GM12872 (cell line): ENCODE measurements at regions not wholly inside any gene's neighbourhood (a gene's known extent, or its start where the extent isn't known, plus 50 kb on each side); places are given as distances from the start of the nearest gene placed in this dataset.

ENCODE experiments used
- TF ChIP-seq, protein P1 (sequence below): IDR thresholded peaks from 3 replicates; pipeline ENCODE4 v1.5.1; 2011; ENCODE audit warnings: low read depth, mild to moderate bottlenecking, low read length, moderate library complexity; ENCODE audit not compliant: insufficient read depth

- TF ChIP-seq, protein P1, sequence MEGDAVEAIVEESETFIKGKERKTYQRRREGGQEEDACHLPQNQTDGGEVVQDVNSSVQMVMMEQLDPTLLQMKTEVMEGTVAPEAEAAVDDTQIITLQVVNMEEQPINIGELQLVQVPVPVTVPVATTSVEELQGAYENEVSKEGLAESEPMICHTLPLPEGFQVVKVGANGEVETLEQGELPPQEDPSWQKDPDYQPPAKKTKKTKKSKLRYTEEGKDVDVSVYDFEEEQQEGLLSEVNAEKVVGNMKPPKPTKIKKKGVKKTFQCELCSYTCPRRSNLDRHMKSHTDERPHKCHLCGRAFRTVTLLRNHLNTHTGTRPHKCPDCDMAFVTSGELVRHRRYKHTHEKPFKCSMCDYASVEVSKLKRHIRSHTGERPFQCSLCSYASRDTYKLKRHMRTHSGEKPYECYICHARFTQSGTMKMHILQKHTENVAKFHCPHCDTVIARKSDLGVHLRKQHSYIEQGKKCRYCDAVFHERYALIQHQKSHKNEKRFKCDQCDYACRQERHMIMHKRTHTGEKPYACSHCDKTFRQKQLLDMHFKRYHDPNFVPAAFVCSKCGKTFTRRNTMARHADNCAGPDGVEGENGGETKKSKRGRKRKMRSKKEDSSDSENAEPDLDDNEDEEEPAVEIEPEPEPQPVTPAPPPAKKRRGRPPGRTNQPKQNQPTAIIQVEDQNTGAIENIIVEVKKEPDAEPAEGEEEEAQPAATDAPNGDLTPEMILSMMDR = no peak
Observed at GRCh38 chr1:243977094-243977493, 74.0 kb upstream of the ZBTB18 start.

DNA sequence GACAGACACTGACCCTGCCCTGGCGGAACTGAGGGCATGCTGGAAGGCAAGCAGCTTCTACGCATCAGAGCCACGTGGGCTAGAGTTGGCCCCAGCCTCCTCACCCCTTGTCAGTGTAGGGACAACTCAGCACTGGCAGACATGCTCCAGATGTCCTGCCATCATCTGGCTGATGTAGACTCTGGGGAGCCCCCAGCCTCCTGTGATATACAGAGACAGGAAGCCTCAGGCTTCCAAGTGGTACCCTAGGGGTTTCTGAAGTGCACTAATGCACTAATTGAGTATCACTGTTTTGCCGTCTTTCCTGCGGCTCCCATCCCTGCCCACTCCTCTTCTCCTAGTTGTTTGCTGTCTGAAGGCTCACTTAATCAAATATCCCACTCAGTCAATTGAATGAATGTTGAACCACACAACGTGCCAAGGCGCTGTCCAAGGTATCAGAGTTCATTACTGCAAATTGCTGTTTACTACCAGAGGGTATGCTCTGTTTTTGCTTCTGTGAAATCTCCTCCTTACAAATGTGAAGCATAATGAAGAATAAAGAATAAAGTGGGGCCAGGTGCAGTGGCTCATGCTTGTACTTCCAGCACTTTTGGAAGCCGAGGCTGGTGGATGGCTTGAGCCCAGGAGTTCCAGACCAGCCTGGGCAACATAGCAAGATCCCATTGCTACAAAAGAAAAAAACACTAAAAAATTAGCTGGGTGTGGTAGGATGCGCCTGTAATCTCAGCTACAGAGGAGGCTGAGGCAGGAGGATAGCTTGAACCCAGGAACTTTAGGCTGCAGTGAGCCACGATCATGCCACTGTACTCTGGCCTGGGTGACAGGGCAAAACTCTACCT, 76.4 kb upstream of the ZBTB18 start:
- TF ChIP-seq, protein P1 = no peak

DNA sequence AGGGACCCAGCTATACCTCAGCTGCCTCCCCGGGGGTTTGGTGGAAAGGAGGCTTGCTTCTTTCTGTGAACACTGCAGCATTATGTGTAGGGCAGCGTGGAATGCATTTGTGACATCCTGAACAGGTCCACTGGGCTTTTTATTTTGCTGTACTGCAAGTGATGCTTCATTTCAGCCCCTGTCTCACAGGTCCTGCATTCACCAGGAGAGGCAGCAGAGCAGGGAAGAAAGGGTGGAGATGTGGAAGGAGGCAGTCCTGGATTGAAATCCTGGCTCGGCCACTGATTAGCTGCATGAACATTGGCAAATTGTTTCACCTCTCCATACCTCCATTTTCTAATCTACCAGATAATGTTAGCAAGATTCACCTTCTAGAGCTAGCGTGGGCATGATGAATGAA, 77.9 kb upstream of the ZBTB18 start:
- TF ChIP-seq, protein P1 = no peak

GRCh38 chr1:243970077-243970476, 81.0 kb upstream of the ZBTB18 start:
- TF ChIP-seq, protein P1 = no peak

- TF ChIP-seq, protein P1 = no peak
Observed at GRCh38 chr1:243968413-243968812, 82.7 kb upstream of the ZBTB18 start.

DNA sequence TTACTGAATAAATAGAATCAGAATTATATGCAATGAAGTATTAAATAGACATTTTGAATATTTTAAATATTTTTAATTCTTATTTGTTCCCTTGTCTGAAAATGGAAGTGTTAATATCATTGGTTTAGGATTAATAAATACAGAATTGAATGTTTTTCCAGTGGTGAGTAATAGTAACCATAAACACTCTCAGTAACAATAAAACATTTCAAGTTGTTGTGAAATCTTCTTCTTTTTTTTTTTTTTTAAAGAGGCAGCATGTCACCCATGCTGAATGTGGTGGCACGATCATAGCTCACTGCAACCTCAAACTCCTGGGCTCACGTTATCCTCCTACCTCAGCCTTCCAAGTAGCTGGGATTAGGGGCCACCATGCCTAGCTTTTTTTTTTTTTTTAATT, 86.2 kb upstream of the ZBTB18 start:
- TF ChIP-seq, protein P1 = no peak

DNA sequence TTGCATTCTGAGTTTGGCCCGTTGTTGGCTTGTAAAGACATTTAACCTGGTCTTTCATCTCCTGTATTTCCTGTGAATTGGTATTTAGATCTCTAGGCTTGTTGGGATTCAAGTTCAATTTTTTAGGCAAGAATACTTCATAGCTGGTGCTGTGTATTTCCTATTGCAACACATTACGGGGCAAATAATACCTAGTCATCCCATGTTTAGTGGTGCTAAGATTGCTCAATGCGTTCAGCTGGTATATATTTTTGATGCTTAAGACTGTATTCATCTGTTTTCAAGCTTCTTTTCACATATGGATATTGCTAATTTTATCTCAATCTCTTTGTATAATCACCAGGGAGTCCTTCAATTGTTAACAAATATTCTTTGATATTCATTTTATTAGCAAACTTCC, 87.5 kb upstream of the ZBTB18 start:
- TF ChIP-seq, protein P1 = no peak

GRCh38 chr1:243962541-243962940, 88.5 kb upstream of the ZBTB18 start:
- TF ChIP-seq, protein P1 = no peak
